BE2C (cell line): ENCODE measurements at regions not wholly inside any gene's neighbourhood (a gene's known extent, or its start where the extent isn't known, plus 50 kb on each side); places are given as distances from the start of the nearest gene placed in this dataset.

Experiments
- DNase-seq: peaks from one replicate; pipeline ENCODE4 v3.0.0-alpha.2; 2020
- H3K27me3 ChIP-seq: fragments of 250-450 bp; sonication (Bioruptor Pico); 2 replicates; pipeline ENCODE4 v1.5.1; 2020; ENCODE audit warnings: mild to moderate bottlenecking
- H3K36me3 ChIP-seq: fragments of 250-450 bp; sonication (Bioruptor Pico); 2 replicates; pipeline ENCODE4 v1.5.1; 2020; ENCODE audit warnings: mild to moderate bottlenecking
- H3K4me1 ChIP-seq: fragments of 250-450 bp; sonication (Bioruptor Pico); 2 replicates; pipeline ENCODE4 v1.5.1; 2020
- H3K4me3 ChIP-seq: 2 replicates; pipeline ENCODE4 v1.5.1; 2011; ENCODE audit warnings: low read depth, low read length
- H3K9me3 ChIP-seq: fragments of 250-450 bp; sonication (Bioruptor Pico); 2 replicates; pipeline ENCODE4 v1.5.1; 2020
- TF ChIP-seq, protein P1 (sequence below): IDR thresholded peaks from 2 replicates; pipeline ENCODE4 v1.5.1; 2012; ENCODE audit warnings: mild to moderate bottlenecking, low read depth, low read length

DNA sequence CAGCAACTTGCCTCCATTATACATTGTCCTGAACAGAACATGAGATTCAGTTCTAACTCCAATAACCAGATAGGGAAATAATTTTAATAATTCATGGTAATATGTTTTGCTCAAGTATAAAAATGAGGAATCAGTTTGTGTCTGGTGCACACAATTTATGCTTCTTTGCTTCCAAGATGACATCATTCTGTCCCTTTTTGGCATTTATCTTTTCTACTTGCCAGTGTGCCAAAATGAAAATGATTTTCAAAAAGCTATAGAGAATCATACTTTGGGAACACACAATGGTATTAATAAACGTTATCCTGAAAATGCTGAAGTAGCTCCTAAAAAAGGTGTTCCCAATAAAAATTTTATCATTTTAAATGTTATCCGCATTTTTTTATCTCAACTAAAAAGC, 519.0 kb downstream of the CAAP1 start:
- Histone ChIP-seq H3K9me3 (no peaks in the 10 kb centered on the region), H3K27me3 (no peaks in the 10 kb centered on the region), H3K36me3 (no peaks in the 10 kb centered on the region), H3K4me3 (no peak overlapping the region), H3K4me1 (no peaks in the 10 kb centered on the region)
- TF ChIP-seq, protein P1, sequence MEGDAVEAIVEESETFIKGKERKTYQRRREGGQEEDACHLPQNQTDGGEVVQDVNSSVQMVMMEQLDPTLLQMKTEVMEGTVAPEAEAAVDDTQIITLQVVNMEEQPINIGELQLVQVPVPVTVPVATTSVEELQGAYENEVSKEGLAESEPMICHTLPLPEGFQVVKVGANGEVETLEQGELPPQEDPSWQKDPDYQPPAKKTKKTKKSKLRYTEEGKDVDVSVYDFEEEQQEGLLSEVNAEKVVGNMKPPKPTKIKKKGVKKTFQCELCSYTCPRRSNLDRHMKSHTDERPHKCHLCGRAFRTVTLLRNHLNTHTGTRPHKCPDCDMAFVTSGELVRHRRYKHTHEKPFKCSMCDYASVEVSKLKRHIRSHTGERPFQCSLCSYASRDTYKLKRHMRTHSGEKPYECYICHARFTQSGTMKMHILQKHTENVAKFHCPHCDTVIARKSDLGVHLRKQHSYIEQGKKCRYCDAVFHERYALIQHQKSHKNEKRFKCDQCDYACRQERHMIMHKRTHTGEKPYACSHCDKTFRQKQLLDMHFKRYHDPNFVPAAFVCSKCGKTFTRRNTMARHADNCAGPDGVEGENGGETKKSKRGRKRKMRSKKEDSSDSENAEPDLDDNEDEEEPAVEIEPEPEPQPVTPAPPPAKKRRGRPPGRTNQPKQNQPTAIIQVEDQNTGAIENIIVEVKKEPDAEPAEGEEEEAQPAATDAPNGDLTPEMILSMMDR = no peak
- no peak for DNase-seq

DNA sequence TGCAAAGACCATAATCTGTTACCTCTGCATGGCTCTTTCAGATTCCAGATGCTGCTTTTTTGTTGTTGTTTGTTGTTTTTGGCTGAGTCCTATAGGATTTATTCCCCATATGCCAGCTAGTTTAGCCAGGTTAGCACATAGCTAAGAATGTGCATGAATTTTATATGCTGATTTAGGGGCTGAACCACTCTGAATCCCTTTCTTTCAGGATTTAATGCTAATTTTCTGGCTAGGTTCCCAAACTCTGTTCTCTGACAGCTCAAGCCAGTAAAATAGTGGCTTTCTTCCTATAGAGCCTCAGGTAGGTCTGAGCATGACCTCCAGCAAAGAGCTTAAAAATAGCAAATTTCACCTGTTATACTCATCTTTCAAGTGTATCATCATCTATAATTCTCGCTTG, 521.4 kb downstream of the CAAP1 start:
- TF ChIP-seq, protein P1 = no peak
- DNase-seq = no peak
- Histone ChIP-seq H3K36me3 (no peaks in the 10 kb centered on the region), H3K27me3 (no peaks in the 10 kb centered on the region), H3K4me1 (no peaks in the 10 kb centered on the region), H3K4me3 (no peak overlapping the region), H3K9me3 (no peaks in the 10 kb centered on the region)

DNA sequence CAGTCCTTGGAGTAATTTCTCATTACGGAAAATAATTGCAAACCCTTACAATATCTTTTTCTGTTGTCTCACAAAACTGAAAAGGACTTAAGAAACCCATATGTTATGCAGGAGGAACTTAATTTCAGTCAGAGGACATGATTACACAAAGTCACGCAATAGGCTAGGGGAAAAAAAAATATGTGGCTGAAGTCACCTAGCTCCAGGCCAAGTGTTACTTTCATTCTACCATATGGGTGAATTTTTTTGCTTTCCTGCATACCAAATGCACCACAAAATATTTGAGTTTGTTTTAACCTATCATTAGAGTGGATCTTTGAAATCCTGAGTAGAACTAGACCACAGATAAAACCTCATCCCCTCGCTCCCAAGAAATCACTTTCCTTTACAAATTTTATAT, 523.5 kb downstream of the CAAP1 start:
- no peak overlapping the region for H3K4me3 ChIP-seq
- no peak for DNase-seq
- no peaks in the 10 kb centered on the region for H3K9me3 ChIP-seq
- TF ChIP-seq, protein P1 = no peak
- H3K4me1 ChIP-seq = no peaks in the 10 kb centered on the region
- no peaks in the 10 kb centered on the region for H3K36me3 ChIP-seq
- no peaks in the 10 kb centered on the region for H3K27me3 ChIP-seq

DNA sequence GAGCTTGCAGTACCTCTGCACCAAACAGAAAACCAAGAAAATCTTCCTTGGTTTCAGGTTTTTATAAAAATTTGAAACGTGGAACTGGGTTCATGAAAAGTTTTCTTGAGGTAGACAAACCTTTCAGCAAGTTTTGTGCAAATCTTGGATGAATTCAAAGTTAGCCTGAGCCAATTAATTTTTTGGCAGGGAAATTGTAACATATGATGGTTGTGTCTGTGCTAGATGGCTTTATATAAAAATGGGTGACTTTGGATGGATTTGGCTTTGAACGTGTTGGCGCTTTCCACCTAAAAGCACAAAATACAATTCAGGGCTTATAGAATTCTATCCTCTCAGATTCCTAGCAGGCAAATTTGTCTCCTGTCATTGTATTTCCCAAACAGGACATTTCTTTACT, 524.4 kb downstream of the CAAP1 start:
- no peaks in the 10 kb centered on the region for H3K4me1 ChIP-seq
- no peaks in the 10 kb centered on the region for H3K27me3 ChIP-seq
- TF ChIP-seq, protein P1 = no peak
- H3K4me3 ChIP-seq = no peak overlapping the region
- no peaks in the 10 kb centered on the region for H3K36me3 ChIP-seq
- no peaks in the 10 kb centered on the region for H3K9me3 ChIP-seq
- DNase-seq = no peak

DNA sequence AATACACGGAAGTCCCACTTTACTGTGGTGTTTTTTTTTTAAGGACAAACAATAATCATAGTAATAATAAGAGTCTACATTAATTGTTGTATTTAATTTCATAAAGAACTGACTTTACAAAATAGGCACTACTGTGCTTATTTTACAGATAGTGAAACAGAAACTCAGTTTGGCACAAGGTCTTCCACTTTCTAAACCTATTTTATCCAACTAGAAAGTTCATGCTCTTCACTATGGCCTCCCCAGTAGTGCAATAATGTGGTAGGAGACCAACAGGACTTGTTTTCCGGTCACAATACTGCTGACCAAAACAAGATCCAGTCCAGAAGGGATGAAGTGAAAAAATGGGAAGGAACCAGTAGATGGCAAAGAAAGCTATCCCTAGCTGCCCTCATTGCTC, 531.6 kb downstream of the CAAP1 start:
- no peaks in the 10 kb centered on the region for H3K36me3 ChIP-seq
- no peak overlapping the region for H3K4me3 ChIP-seq
- DNase-seq = no peak
- no peaks in the 10 kb centered on the region for H3K9me3 ChIP-seq
- no peaks in the 10 kb centered on the region for H3K27me3 ChIP-seq
- no peaks in the 10 kb centered on the region; the same call in 1 of the 2 replicates for H3K4me1 ChIP-seq
- TF ChIP-seq, protein P1 = no peak

DNA sequence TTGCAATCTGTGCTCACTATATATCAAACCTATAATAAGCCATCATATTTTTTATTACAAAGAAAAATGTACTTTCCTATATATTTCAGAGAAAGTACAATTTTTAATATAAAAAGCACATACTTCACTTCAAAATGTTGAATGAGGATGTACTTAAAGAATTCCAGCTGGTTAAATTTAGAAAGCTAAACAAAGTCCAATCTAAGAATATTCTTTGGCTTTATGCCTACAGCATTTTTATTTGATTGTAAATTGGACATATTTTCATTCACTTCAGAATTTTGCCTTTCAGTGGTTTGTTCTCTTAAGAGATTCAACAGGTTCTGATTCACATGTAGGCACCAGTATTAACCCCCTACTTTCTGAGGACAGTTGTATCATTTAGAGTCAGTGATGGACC, 533.8 kb downstream of the CAAP1 start:
- no peak for DNase-seq
- TF ChIP-seq, protein P1 = no peak
- H3K36me3 ChIP-seq = no peaks in the 10 kb centered on the region
- no peaks in the 10 kb centered on the region for H3K27me3 ChIP-seq
- H3K4me3 ChIP-seq = no peak overlapping the region
- H3K4me1 ChIP-seq = no peaks in the 10 kb centered on the region; the same call in 1 of the 2 replicates
- no peaks in the 10 kb centered on the region for H3K9me3 ChIP-seq
